ENCODE measurements at regions not wholly inside any gene's neighbourhood (a gene's known extent, or its start where the extent isn't known, plus 50 kb on each side); places are given as distances from the start of the nearest gene placed in this dataset.

GRCh38 chr12:107351713-107352112 lies 258.4 kb upstream of the CRY1 start:
- no peak for DNase-seq

GRCh38 chr12:107352347-107353081 lies 259.2 kb upstream of the CRY1 start:
- no peak for DNase-seq

GRCh38 chr12:107353312-107353711 lies 260.0 kb upstream of the CRY1 start:
- no peak for DNase-seq

GRCh38 chr12:107355004-107355565 lies 261.7 kb upstream of the CRY1 start:
- DNase-seq: peak; percentile 61

- DNase-seq: no peak
These were observed 262.3 kb upstream of the CRY1 start for GRCh38 chr12:107355612-107356011.

- DNase-seq: no peak
These were observed 263.1 kb upstream of the CRY1 start for GRCh38 chr12:107356266-107356936.

- DNase-seq: no peak
These were observed 263.6 kb upstream of the CRY1 start for GRCh38 chr12:107356937-107357295.

GRCh38 chr12:107359382-107359781 lies 266.0 kb upstream of the CRY1 start:
- DNase-seq: no peak

GRCh38 chr12:107360033-107360432 lies 266.7 kb upstream of the CRY1 start:
- DNase-seq: no peak

GRCh38 chr12:107360482-107360881 lies 267.1 kb upstream of the CRY1 start:
- DNase-seq: no peak

GRCh38 chr12:107361970-107362369 lies 268.6 kb upstream of the CRY1 start:
- no peak for DNase-seq

GRCh38 chr12:107362960-107363359 lies 269.6 kb upstream of the CRY1 start:
- no peak for DNase-seq

GRCh38 chr12:107364875-107365518 lies 271.6 kb upstream of the CRY1 start:
- DNase-seq: no peak

GRCh38 chr12:107365703-107366102 lies 272.4 kb upstream of the CRY1 start:
- no peak for DNase-seq

GRCh38 chr12:107366322-107366721 lies 273.0 kb upstream of the CRY1 start:
- DNase-seq: no peak

GRCh38 chr12:107368586-107368985 lies 275.2 kb upstream of the CRY1 start:
- no peak for DNase-seq

- no peak for DNase-seq
These were observed 275.7 kb upstream of the CRY1 start for GRCh38 chr12:107369006-107369405.

GRCh38 chr12:107369679-107370078 lies 276.3 kb upstream of the CRY1 start:
- DNase-seq: no peak

GRCh38 chr12:107372229-107372658 lies 278.9 kb upstream of the CRY1 start:
- DNase-seq: peak; percentile 46

- no peak for DNase-seq
These were observed 280.0 kb upstream of the CRY1 start for GRCh38 chr12:107373238-107373809.

- no peak for DNase-seq
These were observed 281.0 kb upstream of the CRY1 start for GRCh38 chr12:107374161-107374840.

- DNase-seq: no peak
These were observed 281.9 kb upstream of the CRY1 start for GRCh38 chr12:107375231-107375630.

All from NCI-H146 (cell line).